HepG2 (cell line): ENCODE measurements at regions not wholly inside any gene's neighbourhood (a gene's known extent, or its start where the extent isn't known, plus 50 kb on each side); places are given as distances from the start of the nearest gene placed in this dataset.

ENCODE experiments used
- ATAC-seq: fragments of 200-7000 bp; cut with Tn5 transposase; 3 replicates; pipeline ENCODE4 v1.9.1; 2020; ENCODE audit warnings: mild to moderate bottlenecking, moderate library complexity
- BruUV-seq: library from RNA; stranded (reverse); fragments of 400-500 nt; replicated peaks from 2 replicates; lab custom pipeline; 2021; lab: Mats Ljungman, UMichigan
- CTCF ChIA-PET: fragments of 300-600 bp; formaldehyde crosslinking; extraction: SDS; loops from one replicate; lab custom pipeline; 2021; ENCODE audit warnings: low total read pairs, inconsistent platforms, low intra/inter-chr PET ratio; lab: Yijun Ruan, JAX
- POLR2A ChIA-PET: fragments of 350-600 bp; sonication (Branson Sonifier 250); formaldehyde crosslinking; loops from one replicate; lab custom pipeline; 2020; ENCODE audit warnings: antibody characterized with exemption, inconsistent platforms; lab: Yijun Ruan, JAX
- DNase-seq: peaks from one replicate; pipeline ENCODE4 v3.0.0-alpha.2; 2015; ENCODE audit warnings: low spot score
- FAIRE-seq: peaks from 3 replicates; lab custom pipeline; 2011; peaks lifted over from hg19 to GRCh38; lab: Jason Lieb, UNC
- H2AFZ ChIP-seq: one replicate; pipeline ENCODE4 v1.6.1; 2011; ENCODE audit warnings: low read length, inconsistent platforms
- H3K27ac ChIP-seq: fragments of 300-600 bp; 3 replicates; pipeline ENCODE4 v1.8.0; 2011; ENCODE audit warnings: mixed run types, mild to moderate bottlenecking, mixed read lengths, low read length, inconsistent platforms; ENCODE audit not compliant: insufficient read depth; ENCODE audit errors: extremely low read length
- H3K27me3 ChIP-seq, 2 experiments: fragments of 200-600 bp in 1 of 2; 2 replicates in 1 of 2; 3 replicates in 1 of 2; pipeline versions ENCODE4 v1.6.0 to v1.8.0; 2011; ENCODE audit warnings: low read length in 2 of 2, mild to moderate bottlenecking in 2 of 2, moderate library complexity in 2 of 2, inconsistent platforms in 1 of 2; ENCODE audit not compliant: insufficient read depth in 2 of 2, control insufficient read depth in 1 of 2
- H3K36me3 ChIP-seq, 2 experiments: fragments of 200-600 bp in 1 of 2; replicated peaks in 1 of 2; 2 replicates in 1 of 2; 3 replicates in 1 of 2; pipeline versions ENCODE4 v1.5.1 to v1.8.0; 2011; ENCODE audit warnings: low read length in 2 of 2, inconsistent platforms in 1 of 2; ENCODE audit not compliant: insufficient read depth in 2 of 2, control insufficient read depth in 1 of 2
- H3K4me1 ChIP-seq: 2 replicates; pipeline ENCODE4 v1.5.1; 2012; ENCODE audit warnings: low read length, inconsistent platforms; ENCODE audit not compliant: insufficient read depth
- H3K4me2 ChIP-seq: 2 replicates; pipeline ENCODE4 v1.6.0; 2011; ENCODE audit warnings: low read depth, low read length, inconsistent platforms
- H3K4me3 ChIP-seq, 3 experiments: fragments of 200-600 bp in 1 of 3; sonication (generic), shearing (Covaris generic) in 1 of 3; replicated peaks in 1 of 3; 2 replicates each; pipeline ENCODE4 v1.5.1; 2011 to 2016; ENCODE audit warnings: low read length in 3 of 3, inconsistent platforms in 2 of 3, low read depth in 2 of 3, mild to moderate bottlenecking in 2 of 3, control low read depth in 1 of 3, mixed read lengths in 1 of 3; ENCODE audit not compliant: insufficient read depth in 1 of 3
- H3K79me2 ChIP-seq: one replicate; pipeline ENCODE4 v1.6.1; 2011; ENCODE audit warnings: low read length, inconsistent platforms; ENCODE audit not compliant: insufficient read depth
- H3K9ac ChIP-seq: 2 replicates; pipeline ENCODE4 v1.6.0; 2011; ENCODE audit warnings: mild to moderate bottlenecking, low read depth, low read length, inconsistent platforms; ENCODE audit not compliant: insufficient read depth
- H3K9me3 ChIP-seq: 2 replicates; pipeline ENCODE4 v1.5.1; 2012; ENCODE audit warnings: mild to moderate bottlenecking, low read length
- H4K20me1 ChIP-seq: 2 replicates; pipeline ENCODE4 v1.6.0; 2011; ENCODE audit warnings: inconsistent platforms, mild to moderate bottlenecking, low read length, moderate library complexity; ENCODE audit not compliant: insufficient read depth
- ARHGAP35 ChIP-seq: sonication (generic); formaldehyde crosslinking; IDR thresholded peaks from 2 replicates; pipeline ENCODE4 v1.9.0; 2022; ENCODE audit warnings: mild to moderate bottlenecking, inconsistent platforms, moderate library complexity, missing genetic modification reagents, borderline replicate concordance
- CENPT ChIP-seq: sonication (generic); formaldehyde crosslinking; IDR thresholded peaks from 2 replicates; pipeline ENCODE4 v1.8.0; 2022; ENCODE audit warnings: low read depth, mild to moderate bottlenecking, moderate library complexity, missing genetic modification reagents
- PAX8 ChIP-seq: sonication (generic); formaldehyde crosslinking; IDR thresholded peaks from 2 replicates; pipeline ENCODE4 v1.8.0; 2022; ENCODE audit warnings: mild to moderate bottlenecking, missing genetic modification reagents, borderline replicate concordance
- SRF ChIP-seq: IDR thresholded peaks from 2 replicates; pipeline ENCODE4 v1.6.1; 2011; ENCODE audit warnings: mild to moderate bottlenecking, low read depth, low read length, moderate library complexity
- STAG1 ChIP-seq: sonication (generic); formaldehyde crosslinking; IDR thresholded peaks from 2 replicates; pipeline ENCODE4 v1.4.0; 2020; ENCODE audit warnings: missing genetic modification reagents
- TGIF2 ChIP-seq: IDR thresholded peaks from 2 replicates; pipeline ENCODE4 v1.6.1; 2016; ENCODE audit warnings: control low read depth, missing compliant biosample characterization
- ZNF12 ChIP-seq: sonication (generic); formaldehyde crosslinking; IDR thresholded peaks from 2 replicates; pipeline ENCODE4 v1.5.0; 2020; ENCODE audit warnings: missing genetic modification reagents
- ZNF138 ChIP-seq: sonication (generic); formaldehyde crosslinking; IDR thresholded peaks from 2 replicates; pipeline ENCODE4 v1.5.0; 2020; ENCODE audit warnings: mild to moderate bottlenecking, low read depth, missing genetic modification reagents
- ZNF264 ChIP-seq: sonication (generic); formaldehyde crosslinking; IDR thresholded peaks from 2 replicates; pipeline ENCODE4 v1.4.0; 2020; ENCODE audit warnings: missing genetic modification reagents
- WGBS: methylation state at CpG from one replicate; pipeline ENCODE4 v1.1.6; 2017; ENCODE audit warnings: low lambda C conversion rate; 5-methylcytosine and 5-hydroxymethylcytosine counted together
- in situ Hi-C: cut with HindIII; loops from 2 replicates; pipeline ENCODE4 v1.10.0; 2017; ENCODE audit warnings: low pct_unique_long_range_greater_than_20kb; ENCODE audit not compliant: extremely low pct_ligation_motif_present
- intact Hi-C: fragments of 100-400 bp; cut with micrococcal nuclease; formaldehyde crosslinking; loops from one replicate; pipeline ENCODE4 v1.10.0; 2022; ENCODE audit not compliant: unreplicated experiment
- TF ChIP-seq, protein P1 (sequence below): IDR thresholded peaks from 2 replicates; pipeline ENCODE4 v1.6.1; 2016; ENCODE audit warnings: control low read depth
- TF ChIP-seq, protein P2 (sequence below): sonication (generic); formaldehyde crosslinking; IDR thresholded peaks from 2 replicates; pipeline ENCODE4 v1.8.1; 2023; ENCODE audit warnings: mild to moderate bottlenecking, moderate library complexity, missing genetic modification reagents
- TF ChIP-seq, protein P3 (sequence below): sonication (generic); formaldehyde crosslinking; IDR thresholded peaks from 2 replicates; pipeline ENCODE4 v1.8.0; 2022; ENCODE audit warnings: missing genetic modification reagents, mild to moderate bottlenecking, inconsistent platforms, borderline replicate concordance
- TF ChIP-seq, protein P4 (sequence below): sonication (generic); formaldehyde crosslinking; IDR thresholded peaks from 2 replicates; pipeline ENCODE4 v1.4.0; 2020; ENCODE audit warnings: missing genetic modification reagents, borderline replicate concordance
- TF ChIP-seq, protein P5 (sequence below): sonication (generic); formaldehyde crosslinking; IDR thresholded peaks from 2 replicates; pipeline ENCODE4 v1.4.0; 2020; ENCODE audit warnings: missing genetic modification reagents

DNA sequence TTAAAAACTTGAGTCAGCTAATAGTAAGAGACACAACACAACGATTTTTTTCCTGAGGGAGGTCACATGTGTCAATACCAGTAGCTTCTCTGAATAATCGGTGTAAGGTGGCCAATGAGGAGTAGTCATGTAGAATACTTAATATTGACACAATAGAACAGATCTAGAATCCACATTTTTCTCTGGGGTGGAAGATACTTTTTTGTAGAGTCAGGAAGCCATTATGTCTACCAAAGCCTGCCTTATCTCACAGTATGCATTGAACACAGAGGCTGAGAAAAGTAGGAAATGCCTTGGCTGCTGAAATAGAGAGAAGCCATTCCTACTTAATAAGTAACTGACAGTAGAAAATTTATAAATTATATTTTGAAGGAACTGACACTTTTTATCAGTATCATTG lies 725.0 kb downstream of the METTL15 start:
- 0% methylated on average over 2 of the region's 2 CpGs for WGBS
- Histone ChIP-seq H2AFZ (no peak overlapping the region), H3K9ac (no peak overlapping the region), H3K4me1 (peaks cover 18% of the 10 kb centered on the region), H3K27ac (no peak overlapping the region), H3K79me2 (no peaks in the 10 kb centered on the region), H3K9me3 (no peaks in the 10 kb centered on the region), H3K27me3 (no peaks in the 10 kb centered on the region), H3K4me3 (no peak overlapping the region), H4K20me1 (no peaks in the 10 kb centered on the region), H3K36me3 (no peaks in the 10 kb centered on the region), H3K4me2 (no peak overlapping the region)
- DNase-seq, result no peak
- ChIA-PET CTCF (no interaction called here), POLR2A (no interaction called here)
- BruUV-seq, result no TSS peak
- ATAC-seq, result no peak
- intact Hi-C loops, result no loop called here
- FAIRE-seq, result no peak
- in situ Hi-C loops, result no loop called here
- TF ChIP-seq, protein P1, sequence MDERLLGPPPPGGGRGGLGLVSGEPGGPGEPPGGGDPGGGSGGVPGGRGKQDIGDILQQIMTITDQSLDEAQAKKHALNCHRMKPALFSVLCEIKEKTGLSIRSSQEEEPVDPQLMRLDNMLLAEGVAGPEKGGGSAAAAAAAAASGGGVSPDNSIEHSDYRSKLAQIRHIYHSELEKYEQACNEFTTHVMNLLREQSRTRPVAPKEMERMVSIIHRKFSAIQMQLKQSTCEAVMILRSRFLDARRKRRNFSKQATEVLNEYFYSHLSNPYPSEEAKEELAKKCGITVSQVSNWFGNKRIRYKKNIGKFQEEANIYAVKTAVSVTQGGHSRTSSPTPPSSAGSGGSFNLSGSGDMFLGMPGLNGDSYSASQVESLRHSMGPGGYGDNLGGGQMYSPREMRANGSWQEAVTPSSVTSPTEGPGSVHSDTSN (CRISPR knock-in tag), result no peak
- TF ChIP-seq, protein P2, sequence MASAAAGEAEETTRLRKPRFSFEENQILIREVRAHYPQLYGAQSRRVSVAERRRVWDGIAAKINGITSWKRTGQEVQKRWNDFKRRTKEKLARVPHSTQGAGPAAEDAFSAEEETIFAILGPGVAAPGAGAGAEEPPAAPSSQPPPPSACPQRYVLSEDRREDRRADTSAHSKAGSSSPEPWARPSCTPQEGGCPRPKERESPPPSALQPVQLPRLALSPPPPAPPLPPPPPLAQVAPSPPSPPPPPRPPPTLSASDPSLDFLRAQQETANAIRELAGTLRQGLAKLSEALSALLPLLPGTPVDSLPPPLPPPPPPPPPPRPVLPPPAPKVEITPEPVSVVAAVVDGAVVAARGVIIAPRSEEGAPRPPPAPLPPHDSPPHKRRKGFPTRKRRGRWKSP, result no peak
- TF ChIP-seq ZNF138 (CRISPR knock-in tag), result no peak
- no peak for TF ChIP-seq ARHGAP35 (CRISPR knock-in tag)
- TF ChIP-seq STAG1, result no peak
- no peak for TF ChIP-seq TGIF2 (CRISPR knock-in tag)
- TF ChIP-seq SRF, result no peak
- no peak for TF ChIP-seq ZNF12
- TF ChIP-seq ZNF264, result no peak
- TF ChIP-seq, protein P3, sequence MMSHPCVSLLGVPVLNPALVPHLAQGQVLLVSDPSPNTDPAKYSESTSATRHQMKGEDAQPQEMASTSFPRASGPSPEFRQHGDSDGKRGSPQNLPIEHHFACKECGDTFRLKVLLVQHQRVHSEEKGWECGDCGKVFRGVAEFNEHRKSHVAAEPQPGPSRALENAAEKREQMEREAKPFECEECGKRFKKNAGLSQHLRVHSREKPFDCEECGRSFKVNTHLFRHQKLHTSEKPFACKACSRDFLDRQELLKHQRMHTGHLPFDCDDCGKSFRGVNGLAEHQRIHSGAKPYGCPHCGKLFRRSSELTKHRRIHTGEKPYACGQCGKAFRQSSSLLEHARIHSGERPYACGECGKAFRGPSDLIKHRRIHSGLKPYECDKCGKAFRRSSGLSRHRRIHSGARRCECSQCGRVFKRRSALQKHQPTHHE (CRISPR knock-in tag), result no peak
- TF ChIP-seq, protein P4, sequence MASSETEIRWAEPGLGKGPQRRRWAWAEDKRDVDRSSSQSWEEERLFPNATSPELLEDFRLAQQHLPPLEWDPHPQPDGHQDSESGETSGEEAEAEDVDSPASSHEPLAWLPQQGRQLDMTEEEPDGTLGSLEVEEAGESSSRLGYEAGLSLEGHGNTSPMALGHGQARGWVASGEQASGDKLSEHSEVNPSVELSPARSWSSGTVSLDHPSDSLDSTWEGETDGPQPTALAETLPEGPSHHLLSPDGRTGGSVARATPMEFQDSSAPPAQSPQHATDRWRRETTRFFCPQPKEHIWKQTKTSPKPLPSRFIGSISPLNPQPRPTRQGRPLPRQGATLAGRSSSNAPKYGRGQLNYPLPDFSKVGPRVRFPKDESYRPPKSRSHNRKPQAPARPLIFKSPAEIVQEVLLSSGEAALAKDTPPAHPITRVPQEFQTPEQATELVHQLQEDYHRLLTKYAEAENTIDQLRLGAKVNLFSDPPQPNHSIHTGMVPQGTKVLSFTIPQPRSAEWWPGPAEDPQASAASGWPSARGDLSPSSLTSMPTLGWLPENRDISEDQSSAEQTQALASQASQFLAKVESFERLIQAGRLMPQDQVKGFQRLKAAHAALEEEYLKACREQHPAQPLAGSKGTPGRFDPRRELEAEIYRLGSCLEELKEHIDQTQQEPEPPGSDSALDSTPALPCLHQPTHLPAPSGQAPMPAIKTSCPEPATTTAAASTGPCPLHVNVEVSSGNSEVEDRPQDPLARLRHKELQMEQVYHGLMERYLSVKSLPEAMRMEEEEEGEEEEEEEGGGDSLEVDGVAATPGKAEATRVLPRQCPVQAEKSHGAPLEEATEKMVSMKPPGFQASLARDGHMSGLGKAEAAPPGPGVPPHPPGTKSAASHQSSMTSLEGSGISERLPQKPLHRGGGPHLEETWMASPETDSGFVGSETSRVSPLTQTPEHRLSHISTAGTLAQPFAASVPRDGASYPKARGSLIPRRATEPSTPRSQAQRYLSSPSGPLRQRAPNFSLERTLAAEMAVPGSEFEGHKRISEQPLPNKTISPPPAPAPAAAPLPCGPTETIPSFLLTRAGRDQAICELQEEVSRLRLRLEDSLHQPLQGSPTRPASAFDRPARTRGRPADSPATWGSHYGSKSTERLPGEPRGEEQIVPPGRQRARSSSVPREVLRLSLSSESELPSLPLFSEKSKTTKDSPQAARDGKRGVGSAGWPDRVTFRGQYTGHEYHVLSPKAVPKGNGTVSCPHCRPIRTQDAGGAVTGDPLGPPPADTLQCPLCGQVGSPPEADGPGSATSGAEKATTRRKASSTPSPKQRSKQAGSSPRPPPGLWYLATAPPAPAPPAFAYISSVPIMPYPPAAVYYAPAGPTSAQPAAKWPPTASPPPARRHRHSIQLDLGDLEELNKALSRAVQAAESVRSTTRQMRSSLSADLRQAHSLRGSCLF (CRISPR knock-in tag), result no peak
- TF ChIP-seq CENPT (CRISPR knock-in tag), result no peak
- TF ChIP-seq, protein P5, sequence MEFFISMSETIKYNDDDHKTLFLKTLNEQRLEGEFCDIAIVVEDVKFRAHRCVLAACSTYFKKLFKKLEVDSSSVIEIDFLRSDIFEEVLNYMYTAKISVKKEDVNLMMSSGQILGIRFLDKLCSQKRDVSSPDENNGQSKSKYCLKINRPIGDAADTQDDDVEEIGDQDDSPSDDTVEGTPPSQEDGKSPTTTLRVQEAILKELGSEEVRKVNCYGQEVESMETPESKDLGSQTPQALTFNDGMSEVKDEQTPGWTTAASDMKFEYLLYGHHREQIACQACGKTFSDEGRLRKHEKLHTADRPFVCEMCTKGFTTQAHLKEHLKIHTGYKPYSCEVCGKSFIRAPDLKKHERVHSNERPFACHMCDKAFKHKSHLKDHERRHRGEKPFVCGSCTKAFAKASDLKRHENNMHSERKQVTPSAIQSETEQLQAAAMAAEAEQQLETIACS (CRISPR knock-in tag), result no peak
- no peak for TF ChIP-seq PAX8 (CRISPR knock-in tag)
